GM18519 (cell line): ENCODE measurements at regions not wholly inside any gene's neighbourhood (a gene's known extent, or its start where the extent isn't known, plus 50 kb on each side); places are given as distances from the start of the nearest gene placed in this dataset.
"Not testable (repeated sequence)": the region's sequence is repeated elsewhere in the genome, so short reads cannot be mapped to it uniquely, and the experiment has no call there.

Experiments used
- ATAC-seq: cut with Tn5 transposase; IDR thresholded peaks from one replicate; pipeline ENCODE4 v1.9.1; 2021; ENCODE audit warnings: mild to moderate bottlenecking, moderate library complexity; ENCODE audit not compliant: unreplicated experiment, low FRiP score

GRCh38 chr9:31248156-31248555 is 1136.3 kb upstream of the ACO1 start:
- ATAC-seq, result no peak

- no peak for ATAC-seq
These were observed 1133.1 kb upstream of the ACO1 start for GRCh38 chr9:31251386-31251785.

GRCh38 chr9:31253800-31254762 is 1130.4 kb upstream of the ACO1 start:
- ATAC-seq, result no peak

- no peak for ATAC-seq
These were observed 1129.2 kb upstream of the ACO1 start for GRCh38 chr9:31255211-31255610.

DNA sequence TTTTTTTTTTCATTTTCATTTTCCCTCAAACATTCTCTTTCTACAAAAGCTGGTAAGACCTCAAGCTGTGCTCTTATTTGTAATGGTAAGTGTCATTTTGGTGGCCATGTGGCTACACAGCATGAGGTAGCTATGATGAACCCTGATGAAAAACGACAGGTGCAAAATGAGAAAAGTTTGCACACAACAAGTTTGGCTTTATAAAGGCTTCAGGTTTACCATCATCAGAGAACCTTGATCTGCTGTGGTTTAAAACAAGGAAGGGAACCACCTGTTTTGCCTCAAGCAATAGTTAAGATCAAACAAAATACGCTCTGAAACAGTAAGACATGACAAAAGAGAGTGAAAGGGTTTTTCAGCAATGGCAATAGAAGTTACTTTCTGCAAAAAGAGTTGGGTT is 1124.6 kb upstream of the ACO1 start:
- ATAC-seq, result no peak

- ATAC-seq, result no peak
These were observed 1111.8 kb upstream of the ACO1 start for GRCh38 chr9:31272456-31273295.

- ATAC-seq, result no peak
These were observed 1109.0 kb upstream of the ACO1 start for GRCh38 chr9:31275419-31275818.

DNA sequence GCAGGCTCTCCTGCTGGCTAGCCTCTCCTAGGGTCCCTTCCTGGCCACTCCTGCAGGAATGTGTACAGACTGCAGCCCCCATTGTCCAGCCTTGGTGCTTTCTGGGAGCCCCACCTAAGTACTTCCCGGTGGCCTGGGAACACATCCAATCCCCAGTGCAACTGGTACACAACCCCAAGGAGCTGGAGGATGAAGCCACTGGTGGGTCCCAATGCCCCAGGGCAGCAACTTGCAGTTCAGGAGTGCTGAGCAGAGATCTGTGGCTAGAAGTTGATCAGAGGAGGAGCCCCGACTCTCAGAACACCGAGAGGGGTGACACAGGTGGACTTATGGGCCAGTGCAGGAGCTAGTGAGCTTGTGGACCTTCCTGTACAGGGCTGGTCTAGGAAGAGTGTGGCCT is 1093.7 kb upstream of the ACO1 start:
- no peak for ATAC-seq

DNA sequence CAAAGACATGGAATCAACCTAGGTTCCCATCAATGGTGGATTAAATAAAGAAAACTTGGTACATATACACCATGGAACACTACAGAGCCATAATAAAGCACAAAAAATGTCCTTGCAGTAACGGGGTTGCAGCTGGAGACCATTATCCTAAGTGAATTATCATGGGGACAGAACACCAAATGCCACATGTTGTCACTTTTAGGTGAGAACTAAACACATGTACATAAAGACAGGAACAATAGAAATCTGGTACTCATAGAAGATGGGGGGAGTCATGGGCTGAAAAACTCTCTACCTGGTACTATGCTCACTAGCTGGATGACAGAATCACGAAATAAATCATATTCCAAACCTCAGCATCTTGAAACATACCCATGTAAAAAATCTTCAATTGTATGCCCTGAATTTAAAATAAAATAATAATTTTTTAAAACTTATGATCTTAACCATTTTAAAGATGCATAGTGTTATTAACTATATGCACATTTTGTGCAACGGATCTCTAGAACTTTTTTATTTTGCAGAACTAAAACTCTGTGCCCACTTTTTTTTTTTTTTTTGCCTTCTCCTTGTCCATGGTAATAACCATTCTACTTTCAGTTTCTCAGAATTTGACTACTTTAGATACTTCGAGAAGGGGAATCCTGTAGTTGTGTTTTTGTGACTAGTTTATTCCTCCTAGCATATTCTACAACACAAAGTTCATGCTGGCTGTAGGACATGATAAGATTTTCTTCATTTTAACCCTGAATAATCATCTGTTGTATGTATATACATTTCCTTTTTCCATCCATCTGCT is 1081.6 kb upstream of the ACO1 start:
- ATAC-seq, result peak; percentile 70

GRCh38 chr9:31304576-31304975 is 1079.9 kb upstream of the ACO1 start:
- no peak for ATAC-seq

DNA sequence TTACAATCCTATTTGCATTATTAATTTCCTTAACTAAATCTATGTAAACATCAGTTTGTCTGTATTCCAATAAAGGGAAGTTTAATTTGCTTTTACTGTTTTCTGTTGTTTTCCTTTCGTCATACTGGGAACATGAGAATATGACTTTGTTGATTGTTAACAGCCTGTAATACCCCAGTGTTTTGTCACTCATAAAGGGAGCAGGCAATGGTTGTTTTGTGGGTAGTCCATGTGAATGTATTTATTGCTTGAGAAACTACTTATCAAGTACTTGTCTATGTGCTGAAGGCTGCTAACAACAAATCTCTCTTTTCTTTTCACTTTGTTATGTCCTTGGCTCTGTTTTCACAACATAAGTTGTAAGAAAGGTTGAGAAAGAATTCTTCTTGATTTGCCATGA is 1070.2 kb upstream of the ACO1 start:
- ATAC-seq, result no peak

GRCh38 chr9:31320494-31320893 is 1063.9 kb upstream of the ACO1 start:
- no peak for ATAC-seq

- ATAC-seq, result no peak
These were observed 1063.2 kb upstream of the ACO1 start for GRCh38 chr9:31321256-31321655.

DNA sequence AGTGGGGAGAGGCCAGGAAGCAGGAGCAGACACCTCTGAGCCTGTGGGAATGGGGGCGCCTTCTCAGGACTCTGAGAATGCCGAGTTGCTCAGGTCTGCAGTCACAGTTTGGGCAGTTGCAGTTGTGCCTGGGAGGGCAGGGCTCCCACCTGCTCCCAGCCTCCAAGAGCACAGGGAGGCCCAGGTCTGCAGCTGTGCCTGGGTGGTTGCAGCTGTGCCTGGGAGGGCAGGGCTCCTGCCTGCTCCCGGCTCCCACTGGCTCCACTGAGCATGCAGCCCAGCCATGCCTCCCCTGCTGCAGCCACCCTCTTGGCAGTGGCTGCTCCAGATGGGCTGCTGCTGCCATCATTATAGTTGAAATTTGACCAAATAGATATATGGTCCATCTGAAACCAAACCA is 1062.8 kb upstream of the ACO1 start:
- no peak for ATAC-seq

DNA sequence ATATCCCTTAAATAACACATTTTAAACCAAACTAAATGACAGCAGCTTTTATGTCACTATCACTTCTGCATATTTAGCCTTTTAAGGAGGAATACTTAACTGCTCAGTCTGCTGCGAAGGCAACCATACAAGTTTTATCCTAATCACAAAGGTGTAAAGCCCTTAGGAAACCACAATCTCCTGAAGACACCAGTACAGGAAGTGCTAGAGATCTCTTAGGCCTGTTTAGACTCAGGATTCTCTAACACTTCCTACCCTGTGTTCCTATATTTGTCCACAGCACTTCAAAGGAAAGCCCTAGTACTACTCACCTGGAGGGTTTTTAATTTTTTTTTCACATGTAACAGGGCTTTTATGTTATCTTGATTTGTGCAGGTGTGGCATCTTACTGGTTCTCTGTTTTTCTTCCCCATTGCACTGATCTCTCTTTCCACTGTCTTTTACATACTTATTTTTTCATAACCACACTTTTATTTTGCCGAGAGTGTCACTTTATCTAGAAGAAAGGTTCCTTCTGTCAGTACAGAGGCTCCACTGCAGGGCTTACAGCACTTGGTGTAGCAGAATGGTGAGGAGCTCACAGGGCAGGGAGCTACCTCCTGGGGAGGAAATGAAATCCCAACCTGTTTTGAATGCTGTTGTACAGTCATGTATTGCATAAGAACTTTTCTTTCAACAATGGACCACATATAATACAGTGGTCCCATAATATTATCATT is 1060.6 kb upstream of the ACO1 start:
- ATAC-seq, result no peak

GRCh38 chr9:31325778-31326177 is 1058.7 kb upstream of the ACO1 start:
- ATAC-seq, result no peak

- ATAC-seq, result not testable (repeated sequence)
These were observed 1057.6 kb upstream of the ACO1 start for GRCh38 chr9:31326883-31327282.

GRCh38 chr9:31334837-31335528 is 1049.5 kb upstream of the ACO1 start:
- no peak for ATAC-seq

- no peak for ATAC-seq
These were observed 1048.8 kb upstream of the ACO1 start for GRCh38 chr9:31335529-31336234.
